Muscle layer of colon (tissue), 2 donors: ENCODE measurements at regions not wholly inside any gene's neighbourhood (a gene's known extent, or its start where the extent isn't known, plus 50 kb on each side); places are given as distances from the start of the nearest gene placed in this dataset.

Experiments used
- H3K27ac ChIP-seq: one replicate; pipeline ENCODE4 v1.7.0; 2013; ENCODE audit warnings: low read depth, mild to moderate bottlenecking, low read length, moderate library complexity
- H3K27me3 ChIP-seq, 2 donors: one replicate each; pipeline ENCODE4 v1.7.0; 2013; ENCODE audit warnings: low read length in 2 of 2, mild to moderate bottlenecking in 2 of 2; ENCODE audit not compliant: insufficient read depth in 2 of 2, control insufficient read depth in 1 of 2
- H3K36me3 ChIP-seq: one replicate; pipeline ENCODE4 v1.7.0; 2013; ENCODE audit warnings: mild to moderate bottlenecking, low read length; ENCODE audit not compliant: insufficient read depth
- H3K4me1 ChIP-seq: one replicate; pipeline ENCODE4 v1.7.0; 2013; ENCODE audit warnings: mild to moderate bottlenecking, low read length; ENCODE audit not compliant: insufficient read depth
- H3K4me3 ChIP-seq, 2 donors: one replicate each; pipeline ENCODE4 v1.7.0; 2013; ENCODE audit warnings: low read length in 2 of 2, low read depth in 1 of 2, mild to moderate bottlenecking in 1 of 2, moderate library complexity in 1 of 2
- H3K9ac ChIP-seq: one replicate; pipeline ENCODE4 v1.7.0; 2013; ENCODE audit warnings: low read length
- H3K9me3 ChIP-seq: one replicate; pipeline ENCODE4 v1.7.0; 2013; ENCODE audit warnings: mild to moderate bottlenecking, low read length
- donor health status: abdominal sarcoma.
- donor health status: Adenocarcinoma of cecum.

GRCh38 chr20:60461993-60462392 lies 503.8 kb downstream of the CDH26 start:
- H3K9me3 ChIP-seq: no peaks in the 10 kb centered on the region
- no peaks in the 10 kb centered on the region for H3K4me1 ChIP-seq
- no peak overlapping the region for H3K27ac ChIP-seq
- no peaks in the 10 kb centered on the region for H3K27me3 ChIP-seq
- no peak overlapping the region for H3K9ac ChIP-seq
- no peak overlapping the region for H3K4me3 ChIP-seq
- no peaks in the 10 kb centered on the region for H3K36me3 ChIP-seq

DNA sequence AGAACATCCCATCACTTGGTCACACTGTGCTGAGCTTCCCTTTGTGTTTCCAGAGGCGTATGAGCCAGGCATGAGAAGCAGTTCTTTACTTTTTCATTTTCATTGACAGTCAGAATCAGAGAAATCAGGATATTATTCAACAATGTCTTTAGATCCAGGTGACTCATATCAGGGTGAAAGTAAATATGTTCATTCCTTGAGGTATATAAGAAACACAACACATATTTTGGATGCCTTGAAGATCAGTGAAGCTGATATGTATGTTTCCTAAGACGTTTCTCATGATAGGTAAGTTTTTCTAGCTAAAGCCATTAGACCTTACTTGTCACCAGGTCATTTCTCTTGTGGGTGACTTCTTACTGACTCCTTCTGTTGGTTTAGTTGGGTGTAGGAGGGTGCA lies 505.6 kb downstream of the CDH26 start:
- H3K9ac ChIP-seq: no peak overlapping the region
- no peaks in the 10 kb centered on the region for H3K36me3 ChIP-seq
- H3K9me3 ChIP-seq: no peaks in the 10 kb centered on the region
- no peak overlapping the region for H3K27ac ChIP-seq
- H3K4me1 ChIP-seq: no peaks in the 10 kb centered on the region
- H3K27me3 ChIP-seq: no peaks in the 10 kb centered on the region
- H3K4me3 ChIP-seq: no peak overlapping the region

DNA sequence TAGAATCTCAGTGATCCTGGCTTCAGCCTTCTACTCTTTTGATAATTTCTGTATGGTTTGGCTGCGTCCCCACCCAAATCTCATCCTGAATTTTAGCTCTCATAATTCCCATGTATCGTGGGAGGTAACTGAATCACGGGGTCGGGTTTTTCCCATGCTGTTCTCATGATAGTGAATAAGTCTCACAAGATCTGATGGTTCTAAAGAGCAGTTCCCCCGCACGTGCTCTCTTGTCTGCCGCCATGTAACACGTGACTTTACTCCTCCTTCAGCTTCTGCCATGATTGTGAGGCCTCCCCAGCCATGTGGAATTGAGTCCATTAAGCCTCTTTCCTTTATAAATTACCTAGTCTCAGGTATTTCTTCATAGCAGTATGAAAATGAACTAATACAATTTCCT lies 507.2 kb downstream of the CDH26 start:
- Histone ChIP-seq H3K4me1 (no peaks in the 10 kb centered on the region), H3K36me3 (no peaks in the 10 kb centered on the region), H3K9ac (no peak overlapping the region), H3K9me3 (no peaks in the 10 kb centered on the region), H3K27me3 (no peaks in the 10 kb centered on the region), H3K4me3 (no peak overlapping the region), H3K27ac (no peak overlapping the region)

DNA sequence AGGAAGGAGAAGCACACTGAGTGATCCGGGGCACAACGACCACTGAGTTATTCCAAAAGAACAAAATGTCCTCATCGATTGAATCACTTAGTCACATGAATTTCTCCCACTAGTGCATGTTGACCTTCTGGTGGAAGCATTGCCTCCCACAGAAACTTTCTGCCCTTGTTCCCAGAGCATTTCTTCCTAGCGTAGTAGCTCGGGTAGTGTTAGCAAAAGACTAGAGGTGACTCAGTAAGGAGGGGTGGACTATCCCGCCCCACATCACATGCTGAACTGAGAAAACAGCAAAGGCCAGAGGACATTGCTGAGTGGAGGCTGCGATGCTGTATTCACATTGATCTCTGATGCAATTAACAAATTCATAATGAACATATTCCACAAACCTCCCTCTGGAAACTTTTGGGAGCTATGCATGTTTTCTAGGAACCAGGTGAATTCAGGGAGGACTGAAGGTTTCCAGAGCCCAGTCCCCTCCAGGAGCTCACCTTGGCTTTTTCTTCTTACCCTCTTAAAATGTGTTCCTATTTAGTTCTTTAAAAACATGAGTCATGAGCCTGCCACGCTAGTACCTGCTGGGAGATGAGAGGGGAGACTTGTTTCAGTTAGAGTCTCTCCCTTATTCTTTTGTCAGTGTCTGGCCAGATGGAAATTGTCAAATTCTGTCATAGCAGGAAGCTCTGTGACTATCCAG lies 507.9 kb downstream of the CDH26 start:
- no peak overlapping the region for H3K27ac ChIP-seq
- no peaks in the 10 kb centered on the region for H3K36me3 ChIP-seq
- H3K4me1 ChIP-seq: no peaks in the 10 kb centered on the region
- H3K9ac ChIP-seq: no peak overlapping the region
- no peaks in the 10 kb centered on the region for H3K9me3 ChIP-seq
- H3K27me3 ChIP-seq: no peaks in the 10 kb centered on the region
- no peak overlapping the region for H3K4me3 ChIP-seq

GRCh38 chr20:60466687-60467022 lies 508.4 kb downstream of the CDH26 start:
- Histone ChIP-seq H3K27ac (no peak overlapping the region), H3K9me3 (no peaks in the 10 kb centered on the region), H3K27me3 (no peaks in the 10 kb centered on the region), H3K36me3 (no peaks in the 10 kb centered on the region), H3K9ac (no peak overlapping the region), H3K4me3 (no peak overlapping the region), H3K4me1 (no peaks in the 10 kb centered on the region)

GRCh38 chr20:60467078-60467477 lies 508.9 kb downstream of the CDH26 start:
- no peaks in the 10 kb centered on the region for H3K27me3 ChIP-seq
- no peaks in the 10 kb centered on the region for H3K4me1 ChIP-seq
- no peaks in the 10 kb centered on the region for H3K36me3 ChIP-seq
- H3K9ac ChIP-seq: no peak overlapping the region
- no peak overlapping the region for H3K27ac ChIP-seq
- no peaks in the 10 kb centered on the region for H3K9me3 ChIP-seq
- no peak overlapping the region for H3K4me3 ChIP-seq

DNA sequence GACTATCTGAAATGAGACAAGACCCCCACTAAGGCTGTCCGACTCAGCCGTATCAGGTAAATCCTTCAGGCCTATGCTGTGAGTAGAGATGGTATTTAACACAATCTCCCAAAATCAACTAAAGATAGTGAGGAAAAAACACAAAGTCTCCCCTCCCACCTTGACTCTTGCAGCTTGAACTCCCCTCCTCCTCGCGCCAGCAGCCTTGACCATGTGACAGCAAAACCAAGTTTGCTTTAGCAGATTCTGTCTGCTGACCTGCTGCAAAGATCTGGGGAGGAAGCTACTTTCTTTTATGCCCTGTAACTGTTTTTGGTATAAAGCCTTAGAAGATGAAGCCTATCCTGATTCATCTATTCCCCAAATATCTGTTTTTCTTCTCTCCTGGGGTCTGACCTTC lies 509.5 kb downstream of the CDH26 start:
- Histone ChIP-seq H3K27ac (no peak overlapping the region), H3K4me1 (no peaks in the 10 kb centered on the region), H3K4me3 (no peak overlapping the region), H3K27me3 (no peaks in the 10 kb centered on the region), H3K9ac (no peak overlapping the region), H3K36me3 (no peaks in the 10 kb centered on the region), H3K9me3 (no peaks in the 10 kb centered on the region)

GRCh38 chr20:60469829-60470228 lies 511.6 kb downstream of the CDH26 start:
- Histone ChIP-seq H3K4me1 (no peaks in the 10 kb centered on the region), H3K36me3 (no peaks in the 10 kb centered on the region), H3K9me3 (no peaks in the 10 kb centered on the region), H3K27ac (no peak overlapping the region), H3K4me3 (no peak overlapping the region), H3K27me3 (no peaks in the 10 kb centered on the region), H3K9ac (no peak overlapping the region)

DNA sequence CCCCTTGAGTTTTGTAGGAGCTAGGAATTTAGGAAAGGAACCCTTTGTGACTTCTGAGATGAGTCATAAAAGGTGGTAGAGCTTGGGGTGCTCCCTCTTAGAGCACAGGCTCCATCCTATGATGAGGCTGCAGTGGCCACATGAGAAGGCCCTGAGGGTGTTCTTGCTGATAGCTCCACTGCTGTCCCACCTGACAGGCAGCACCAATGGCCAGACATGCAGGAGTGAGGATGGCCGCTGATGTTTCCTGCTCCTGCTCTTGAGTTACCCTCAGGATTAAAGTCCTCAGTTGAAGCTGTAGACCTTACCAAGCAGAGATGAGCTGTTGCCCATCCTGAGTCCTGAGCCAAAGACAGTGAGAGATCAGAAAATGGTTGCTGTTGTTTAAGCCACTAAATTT lies 512.1 kb downstream of the CDH26 start:
- no peak overlapping the region for H3K27ac ChIP-seq
- H3K36me3 ChIP-seq: no peaks in the 10 kb centered on the region
- no peaks in the 10 kb centered on the region for H3K27me3 ChIP-seq
- H3K9ac ChIP-seq: no peak overlapping the region
- no peaks in the 10 kb centered on the region for H3K4me1 ChIP-seq
- no peak overlapping the region for H3K4me3 ChIP-seq
- H3K9me3 ChIP-seq: no peaks in the 10 kb centered on the region

- Histone ChIP-seq H3K4me1 (no peaks in the 10 kb centered on the region), H3K4me3 (no peak overlapping the region), H3K27ac (no peak overlapping the region), H3K36me3 (no peaks in the 10 kb centered on the region), H3K27me3 (no peaks in the 10 kb centered on the region), H3K9me3 (no peaks in the 10 kb centered on the region), H3K9ac (no peak overlapping the region)
Observed at GRCh38 chr20:60473211-60473610, 515.0 kb downstream of the CDH26 start.

DNA sequence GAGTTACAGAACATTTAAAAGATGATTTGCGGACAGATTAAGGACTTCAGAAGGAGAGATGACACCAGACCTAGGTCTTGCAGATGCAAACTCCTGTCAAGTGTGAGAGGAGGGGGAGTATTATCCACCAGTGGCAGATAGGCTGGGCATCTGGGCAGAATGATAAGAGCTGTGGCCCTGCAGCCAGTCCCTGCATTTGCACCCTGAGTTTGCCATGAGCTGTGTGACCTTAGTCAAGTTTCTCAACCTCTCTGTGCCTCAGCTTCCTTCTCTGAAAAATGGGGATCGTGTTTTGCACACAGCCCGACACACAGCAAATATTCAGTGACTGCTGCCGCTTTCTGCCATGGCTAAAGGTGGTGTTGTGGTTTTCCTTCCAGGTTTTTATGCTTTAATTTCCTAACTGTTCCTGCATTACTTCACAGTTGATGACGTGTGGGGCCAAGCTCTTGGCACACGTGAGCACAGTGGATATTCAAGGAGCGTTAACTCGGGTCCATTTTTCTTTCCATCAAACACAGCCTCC lies 516.2 kb downstream of the CDH26 start:
- H3K9me3 ChIP-seq: no peaks in the 10 kb centered on the region
- H3K36me3 ChIP-seq: no peaks in the 10 kb centered on the region
- H3K4me3 ChIP-seq: no peak overlapping the region
- H3K27ac ChIP-seq: no peak overlapping the region
- no peaks in the 10 kb centered on the region for H3K4me1 ChIP-seq
- H3K9ac ChIP-seq: no peak overlapping the region
- no peaks in the 10 kb centered on the region for H3K27me3 ChIP-seq

- Histone ChIP-seq H3K4me3 (no peak overlapping the region), H3K27me3 (no peaks in the 10 kb centered on the region), H3K27ac (no peak overlapping the region), H3K9ac (no peak overlapping the region), H3K4me1 (no peaks in the 10 kb centered on the region), H3K36me3 (no peaks in the 10 kb centered on the region), H3K9me3 (no peaks in the 10 kb centered on the region)
Observed at GRCh38 chr20:60476045-60476444, 517.8 kb downstream of the CDH26 start.
